Stimulated activated effector memory CD8-positive, alpha-beta T cell treated with anti-CD3 and anti-CD28 coated beads, Interleukin-12 subunit alpha, Interleukin-12 subunit beta, amount 100 ng/mL, for 72 hours (primary cell): ENCODE measurements at regions not wholly inside any gene's neighbourhood (a gene's known extent, or its start where the extent isn't known, plus 50 kb on each side); places are given as distances from the start of the nearest gene placed in this dataset.
A peak's percentile ranks its signal among the peaks of the same experiment; 100 is the strongest.
"Not testable (repeated sequence)": the region's sequence is repeated elsewhere in the genome, so short reads cannot be mapped to it uniquely, and the experiment has no call there.

Experiments used
- ATAC-seq: fragments of 150-1000 bp; cut with Tn5 transposase; 2 replicates; pipeline ENCODE4 v1.10.0; 2021
- DNase-seq, 2 donors: peaks; one replicate each; pipeline ENCODE4 v3.0.0; 2021 to 2022; ENCODE audit warnings: low spot score in 2 of 2
- H3K27ac Mint-ChIP-seq: one replicate; pipeline ENCODE4 v1.8.0; 2022; ENCODE audit warnings: mild to moderate bottlenecking, mixed read lengths
- H3K36me3 Mint-ChIP-seq: one replicate; pipeline ENCODE4 v1.8.0; 2022; ENCODE audit warnings: mild to moderate bottlenecking, mixed read lengths
- H3K4me1 Mint-ChIP-seq: one replicate; pipeline ENCODE4 v1.8.0; 2022; ENCODE audit warnings: mixed read lengths
- H3K4me3 Mint-ChIP-seq: one replicate; pipeline ENCODE4 v1.8.0; 2022; ENCODE audit warnings: mild to moderate bottlenecking, mixed read lengths
- H3K9me3 Mint-ChIP-seq: one replicate; pipeline ENCODE4 v1.8.0; 2022; ENCODE audit warnings: mixed read lengths

DNA sequence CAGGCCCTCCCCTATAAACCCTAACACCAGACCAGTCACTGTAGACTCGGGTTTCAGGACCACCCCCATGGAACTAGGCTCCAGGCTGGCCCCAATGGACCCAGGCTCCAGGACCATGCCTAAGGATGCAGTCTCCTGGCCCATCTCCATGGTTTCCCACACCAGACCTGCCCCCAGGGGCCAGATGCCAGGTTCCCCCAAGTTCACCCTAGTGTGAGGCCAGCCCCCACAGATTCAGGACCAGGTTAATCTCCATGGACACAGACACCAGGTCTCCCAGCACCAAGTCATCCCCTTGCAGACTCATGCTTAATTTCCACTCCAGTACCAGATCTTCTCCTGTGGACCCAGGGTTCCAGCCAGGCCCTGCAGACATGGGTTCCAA, 103.8 kb upstream of the LANCL2 start:
- Mint-ChIP-seq H3K4me3 (no peak overlapping the region), H3K36me3 (no peaks in the 10 kb centered on the region)

DNA sequence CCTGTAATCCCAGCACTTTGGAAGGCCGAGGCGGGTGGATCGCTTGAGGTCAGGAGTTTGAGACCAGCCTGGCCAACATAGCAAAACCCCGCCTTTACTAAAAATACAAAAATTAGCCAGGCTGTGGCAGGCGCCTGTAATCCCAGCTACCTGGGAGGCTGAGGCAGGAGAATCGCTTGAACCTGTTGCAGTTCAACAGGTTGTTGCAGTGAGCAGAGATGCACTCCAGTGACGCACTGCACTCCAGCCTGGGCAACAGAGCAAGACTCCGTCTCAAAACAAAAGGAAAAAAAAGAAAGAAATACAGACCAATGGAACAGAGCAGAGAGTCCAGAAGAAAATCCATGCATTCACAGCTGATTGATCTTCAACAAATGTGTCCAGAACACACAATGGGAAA, 99.8 kb upstream of the LANCL2 start:
- not testable (repeated sequence) for H3K36me3 Mint-ChIP-seq, H3K4me3 Mint-ChIP-seq, H3K27ac Mint-ChIP-seq, ATAC-seq, H3K9me3 Mint-ChIP-seq, DNase-seq, H3K4me1 Mint-ChIP-seq

More for the DNA sequence above, 103.8 kb upstream of the LANCL2 start:
- Mint-ChIP-seq H3K4me1 (no peaks in the 10 kb centered on the region), H3K27ac (no peak overlapping the region), H3K9me3 (no peaks in the 10 kb centered on the region)
- ATAC-seq = no peak
- no peak for DNase-seq

DNA sequence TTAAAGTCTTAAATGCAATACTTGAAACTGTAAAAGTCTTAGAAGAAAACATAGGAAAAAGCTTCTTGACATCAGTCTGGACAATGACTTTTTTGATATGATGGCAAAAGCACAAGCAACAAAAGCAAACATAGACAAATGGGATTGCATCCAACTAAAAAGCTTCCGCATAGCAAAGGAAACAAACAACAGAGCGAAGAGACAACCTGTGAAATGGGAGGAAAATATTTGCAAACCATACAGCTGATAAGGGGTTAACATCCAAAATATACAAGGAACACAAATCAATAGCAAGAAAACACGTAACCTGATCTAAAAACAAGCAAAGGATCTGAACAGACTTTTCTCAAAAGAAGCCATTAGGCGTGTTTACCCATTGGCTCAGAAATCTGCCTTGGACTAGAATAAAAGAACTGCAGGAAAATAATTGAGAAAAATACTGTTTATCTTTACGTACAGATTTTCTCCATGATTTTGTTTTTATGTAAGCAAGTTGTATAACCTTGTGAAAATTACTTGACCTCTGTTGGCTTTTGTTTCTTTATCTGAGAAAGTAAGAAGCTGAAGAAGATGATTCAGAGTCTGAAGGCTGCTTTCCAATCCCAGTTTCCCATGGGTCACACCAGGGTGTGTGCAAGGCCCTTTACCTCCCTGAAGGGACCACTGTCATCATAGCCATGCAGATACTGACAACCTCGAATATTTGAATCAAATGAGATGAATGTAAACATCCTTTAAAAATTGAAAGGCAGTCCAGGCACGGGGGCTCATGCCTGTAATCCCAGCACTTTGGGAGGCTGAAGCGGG, 99.1 kb upstream of the LANCL2 start:
- H3K4me1 Mint-ChIP-seq = no peaks in the 10 kb centered on the region
- H3K36me3 Mint-ChIP-seq = no peaks in the 10 kb centered on the region
- ATAC-seq = no peak
- no peak overlapping the region for H3K4me3 Mint-ChIP-seq
- no peak overlapping the region for H3K27ac Mint-ChIP-seq
- DNase-seq = no peak
- H3K9me3 Mint-ChIP-seq = no peaks in the 10 kb centered on the region

DNA sequence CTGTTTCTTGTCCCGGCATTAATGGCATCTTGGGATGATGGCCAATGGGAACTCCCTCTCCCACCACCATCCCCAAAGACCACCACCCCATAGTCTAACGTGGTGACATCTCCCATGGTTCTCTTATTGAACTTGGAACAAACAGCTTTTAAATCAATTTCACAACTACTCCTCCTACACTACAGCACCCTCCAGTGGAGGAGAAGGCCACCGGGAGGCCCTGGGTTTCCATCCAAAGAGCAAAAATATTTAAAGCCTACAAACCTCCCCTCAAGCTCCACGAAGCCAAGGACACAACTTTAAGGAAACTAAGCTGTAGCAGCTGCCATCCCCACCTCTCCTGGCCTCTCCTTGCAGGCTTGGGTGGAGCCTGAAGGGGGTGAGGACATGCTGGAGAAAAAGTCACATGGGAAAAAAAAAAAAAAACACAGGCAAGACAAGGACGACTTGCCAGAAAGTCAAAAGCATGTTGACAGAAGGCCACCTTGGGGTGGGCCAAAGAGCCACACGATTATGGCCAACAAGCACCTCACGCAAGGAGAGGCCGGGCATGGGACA, 94.0 kb upstream of the LANCL2 start:
- Mint-ChIP-seq H3K4me1 (no peaks in the 10 kb centered on the region), H3K27ac (no peak overlapping the region), H3K9me3 (no peaks in the 10 kb centered on the region), H3K36me3 (no peaks in the 10 kb centered on the region), H3K4me3 (no peak overlapping the region)
- DNase-seq (peak in 1 of 2 donors; percentile 38), ATAC-seq (no peak)

DNA sequence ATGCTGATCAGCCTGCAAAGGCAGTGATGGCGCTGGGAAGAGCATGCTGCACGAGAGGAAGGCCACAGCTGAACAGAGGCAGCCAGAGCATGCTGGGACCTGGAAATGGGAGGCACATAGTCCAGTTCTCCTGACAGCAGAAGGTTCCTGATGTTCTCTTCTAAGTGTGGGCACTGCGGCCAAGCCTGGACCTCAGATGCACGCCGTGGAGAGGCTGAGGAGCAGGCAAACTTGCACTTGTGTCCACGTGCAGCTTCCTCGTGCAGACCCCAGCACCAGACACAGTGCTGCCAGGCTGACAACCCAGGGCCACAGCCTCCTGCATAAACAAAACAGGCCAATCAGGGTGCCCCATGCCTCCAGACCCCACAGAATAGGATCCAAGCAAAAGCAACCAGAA, 93.5 kb upstream of the LANCL2 start:
- no peaks in the 10 kb centered on the region for H3K36me3 Mint-ChIP-seq
- ATAC-seq = no peak
- H3K4me1 Mint-ChIP-seq = no peaks in the 10 kb centered on the region
- H3K4me3 Mint-ChIP-seq = no peak overlapping the region
- H3K27ac Mint-ChIP-seq = no peak overlapping the region
- H3K9me3 Mint-ChIP-seq = no peaks in the 10 kb centered on the region
- DNase-seq = peak in 1 of 2 donors; percentile 44

DNA sequence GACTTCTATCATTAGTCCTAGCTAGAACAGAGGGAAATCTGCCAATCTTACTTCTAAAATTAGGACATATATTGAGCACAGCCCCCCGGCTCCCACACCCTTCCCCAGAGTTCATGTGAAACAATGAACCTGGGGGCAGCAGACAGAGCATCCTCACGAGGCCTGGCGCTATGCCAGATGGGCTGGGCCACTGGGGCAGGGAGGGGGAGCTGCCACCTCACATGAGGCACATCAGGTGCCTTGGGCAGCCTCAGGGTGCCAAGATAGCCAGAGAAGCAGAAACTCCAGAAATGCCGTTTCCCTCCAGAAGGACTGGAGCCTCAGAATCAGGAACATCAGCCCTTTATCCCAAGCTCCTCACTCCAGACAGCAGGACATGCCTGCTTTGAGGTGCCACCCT, 92.8 kb upstream of the LANCL2 start:
- Mint-ChIP-seq H3K27ac (no peak overlapping the region), H3K36me3 (no peaks in the 10 kb centered on the region), H3K4me3 (no peak overlapping the region), H3K9me3 (no peaks in the 10 kb centered on the region), H3K4me1 (no peaks in the 10 kb centered on the region)
- DNase-seq (no peak), ATAC-seq (no peak)

DNA sequence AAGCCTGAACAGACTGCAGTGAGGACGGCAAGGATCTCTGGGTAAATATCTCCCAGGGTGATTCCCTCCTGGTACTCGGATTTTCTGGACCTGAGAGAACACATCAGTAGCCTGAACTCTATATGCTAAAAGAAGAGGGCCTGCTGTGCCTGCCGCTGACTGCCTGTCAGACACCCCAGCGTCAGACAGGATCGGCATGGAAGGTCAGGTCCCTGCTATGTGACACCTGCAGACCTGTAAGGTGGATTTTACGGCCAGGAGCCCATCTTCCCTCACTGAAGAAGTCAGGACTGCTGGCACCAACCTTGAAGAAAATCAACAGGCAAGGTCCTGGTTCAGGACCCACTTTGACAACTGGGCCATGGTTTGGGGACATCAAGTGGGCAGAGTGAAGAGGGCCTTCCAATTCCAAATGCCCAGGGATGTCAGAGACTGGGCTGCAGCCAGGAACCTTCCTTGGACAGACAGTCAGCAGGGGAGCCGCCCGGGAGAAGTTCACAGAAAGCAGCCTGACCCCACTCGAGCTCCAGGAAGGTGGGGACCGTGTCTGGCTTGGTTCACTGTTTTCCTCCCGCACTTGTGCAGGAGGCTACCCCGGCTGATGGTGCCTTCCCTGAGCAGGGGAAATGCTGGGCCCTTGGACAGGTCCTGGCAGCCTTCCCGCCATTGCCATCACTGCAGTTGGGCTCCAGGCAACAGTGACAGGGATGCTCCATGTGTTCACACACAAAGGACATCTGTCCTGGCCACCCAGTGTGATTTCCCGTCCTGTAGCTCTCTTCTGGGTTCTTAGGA, 91.8 kb upstream of the LANCL2 start:
- no peaks in the 10 kb centered on the region for H3K36me3 Mint-ChIP-seq
- no peaks in the 10 kb centered on the region for H3K4me1 Mint-ChIP-seq
- no peak for ATAC-seq
- no peaks in the 10 kb centered on the region for H3K9me3 Mint-ChIP-seq
- no peak overlapping the region for H3K4me3 Mint-ChIP-seq
- DNase-seq = peak in 1 of 2 donors; percentile 43
- no peak overlapping the region for H3K27ac Mint-ChIP-seq

DNA sequence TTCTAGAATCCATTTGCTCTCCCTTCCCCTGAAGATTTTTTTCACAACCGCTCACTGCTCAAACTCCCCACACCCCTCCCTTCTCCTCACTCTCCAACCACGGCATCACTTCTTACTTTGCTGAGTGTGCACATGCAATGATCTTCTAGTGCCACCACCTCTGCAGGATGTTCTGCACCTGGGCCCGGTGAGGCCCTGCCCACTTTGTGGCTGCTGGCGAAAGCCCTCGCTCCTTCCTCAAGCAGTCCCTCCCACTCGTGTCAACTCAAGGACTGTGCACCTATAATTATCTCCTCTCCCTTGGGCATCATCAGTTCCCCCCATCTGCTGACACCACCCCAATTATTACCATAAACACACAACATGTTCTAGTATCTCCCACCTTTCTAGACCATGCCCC, 91.0 kb upstream of the LANCL2 start:
- H3K9me3 Mint-ChIP-seq = no peaks in the 10 kb centered on the region
- no peak overlapping the region for H3K4me3 Mint-ChIP-seq
- H3K36me3 Mint-ChIP-seq = no peaks in the 10 kb centered on the region
- H3K4me1 Mint-ChIP-seq = no peaks in the 10 kb centered on the region
- ATAC-seq = no peak
- peak in 1 of 2 donors; percentile 25 for DNase-seq
- H3K27ac Mint-ChIP-seq = no peak overlapping the region

DNA sequence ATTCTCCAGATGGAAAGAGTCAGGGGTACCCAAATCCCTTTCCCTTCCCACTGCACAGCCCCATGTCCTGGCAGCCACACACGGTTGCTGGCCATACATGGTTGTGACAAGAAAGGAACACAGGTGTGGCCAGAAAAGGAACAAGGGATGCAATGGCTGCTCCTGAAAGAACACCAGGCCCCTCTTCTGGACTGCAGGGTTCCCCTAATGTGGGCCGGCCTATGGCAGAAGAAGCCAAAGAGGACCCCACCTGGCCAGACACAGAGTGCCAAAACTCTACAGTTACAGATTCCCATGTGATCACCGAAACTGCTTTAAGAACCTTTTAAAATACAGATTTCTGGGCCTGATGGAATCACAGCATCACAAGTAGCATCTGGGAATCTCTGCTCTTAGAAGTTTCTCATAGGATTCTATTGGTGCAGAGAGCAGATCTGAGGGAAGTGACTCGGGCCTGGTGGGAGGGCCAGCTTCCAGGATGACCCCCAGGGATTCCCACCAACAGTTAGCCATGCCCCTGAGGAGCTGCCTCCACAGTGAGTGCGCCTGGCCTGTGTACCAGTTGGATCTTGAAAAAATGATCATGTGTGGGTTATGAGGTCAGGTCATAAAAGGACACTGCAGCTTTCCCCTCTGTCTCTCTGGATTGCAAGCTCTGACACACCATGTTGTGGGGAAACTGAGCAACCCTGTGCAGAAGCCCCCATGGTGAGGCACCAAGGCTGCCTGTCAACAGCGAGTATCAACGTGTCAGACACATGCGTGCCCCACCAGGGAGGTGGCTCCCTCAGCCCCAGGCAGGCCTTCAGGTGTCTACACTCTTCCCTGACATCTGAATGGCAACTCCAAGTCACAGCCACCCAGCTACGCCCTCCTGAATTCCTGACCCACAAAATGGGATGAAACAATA, 89.6 kb upstream of the LANCL2 start:
- Mint-ChIP-seq H3K27ac (no peak overlapping the region), H3K9me3 (no peaks in the 10 kb centered on the region), H3K4me1 (peaks cover 6% of the 10 kb centered on the region), H3K36me3 (no peaks in the 10 kb centered on the region), H3K4me3 (no peak overlapping the region)
- ATAC-seq = no peak
- peak in 1 of 2 donors; percentile 39 for DNase-seq

DNA sequence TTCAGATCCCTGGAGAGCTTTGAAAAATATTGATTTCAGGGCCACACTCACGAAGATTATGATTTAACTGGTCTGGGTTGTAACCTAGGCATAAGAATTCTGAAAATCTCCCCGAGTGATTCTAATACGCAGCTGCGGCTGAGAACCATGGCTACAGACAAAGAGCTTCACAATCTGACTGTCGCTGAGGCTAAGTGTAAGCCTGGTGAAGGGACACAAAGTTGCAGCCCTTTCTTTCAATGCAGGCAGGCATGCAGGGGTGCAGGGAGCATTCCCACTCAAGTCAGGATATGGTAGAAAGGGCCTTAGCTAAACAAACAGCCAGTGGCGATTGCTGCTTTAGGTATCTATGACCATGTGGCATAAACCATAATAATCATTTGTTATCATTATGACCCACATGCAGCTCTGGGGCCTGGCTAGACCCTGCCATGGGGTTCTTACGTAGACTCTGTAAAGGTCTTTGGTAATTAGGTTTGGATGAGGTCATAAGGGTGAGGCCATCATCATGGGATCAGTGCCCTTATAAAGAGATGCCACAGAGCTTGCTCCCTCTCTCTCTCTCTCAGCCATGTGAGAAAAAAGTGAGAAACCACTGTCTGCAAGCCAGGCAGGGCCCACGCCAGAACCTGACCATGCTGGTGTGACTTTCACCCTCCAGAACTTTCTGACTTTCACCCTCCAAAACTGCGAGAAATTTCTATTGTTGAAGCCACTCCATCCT, 88.4 kb upstream of the LANCL2 start:
- peak in 1 of 2 donors; percentile 17 for DNase-seq
- Mint-ChIP-seq H3K27ac (no peak overlapping the region), H3K9me3 (no peaks in the 10 kb centered on the region), H3K4me3 (no peak overlapping the region), H3K4me1 (peaks cover 6% of the 10 kb centered on the region), H3K36me3 (no peaks in the 10 kb centered on the region)
- no peak for ATAC-seq

DNA sequence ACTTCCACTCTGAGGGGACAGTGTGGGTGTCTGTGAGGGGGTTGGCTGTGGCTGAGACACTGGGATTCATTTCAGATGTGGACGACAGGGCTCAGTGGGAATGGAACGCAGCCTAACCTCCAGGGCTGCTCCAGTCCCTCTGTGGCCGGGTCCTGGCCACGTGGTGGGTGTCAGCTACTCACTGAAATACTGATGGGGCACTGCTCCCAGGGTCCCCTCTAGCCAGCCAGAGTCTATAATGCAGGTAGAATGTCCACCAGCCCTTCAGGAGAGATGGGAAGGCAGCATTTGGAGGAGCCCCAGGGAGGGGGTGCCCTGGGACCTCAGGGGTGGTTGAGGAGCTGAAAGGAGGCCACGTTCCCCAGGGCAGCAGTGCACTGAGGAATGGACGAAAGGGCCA, 87.2 kb upstream of the LANCL2 start:
- H3K4me3 Mint-ChIP-seq = no peak overlapping the region
- no peaks in the 10 kb centered on the region for H3K36me3 Mint-ChIP-seq
- no peaks in the 10 kb centered on the region for H3K9me3 Mint-ChIP-seq
- no peak overlapping the region for H3K27ac Mint-ChIP-seq
- no peak for DNase-seq
- peaks cover 6% of the 10 kb centered on the region for H3K4me1 Mint-ChIP-seq
- no peak for ATAC-seq

DNA sequence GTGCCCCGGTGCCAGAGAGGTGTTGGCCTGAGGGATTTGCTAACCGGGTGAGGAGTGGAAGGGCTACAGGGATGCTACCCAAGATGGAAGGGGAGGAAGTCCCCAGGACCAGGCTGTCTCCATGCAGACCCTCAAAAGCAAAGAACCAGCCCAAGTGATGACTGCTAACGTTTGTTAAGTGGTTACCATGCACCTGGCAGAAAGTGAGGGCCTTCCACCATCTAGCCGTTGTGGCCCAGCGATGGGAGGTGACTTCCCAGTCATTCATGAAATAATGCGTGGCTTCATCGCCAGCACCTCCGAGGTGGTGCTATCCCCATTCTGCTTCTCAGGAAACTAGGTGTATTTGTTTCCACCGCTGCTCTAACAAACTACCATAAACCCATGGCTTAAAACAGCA, 86.8 kb upstream of the LANCL2 start:
- no peak overlapping the region for H3K4me3 Mint-ChIP-seq
- ATAC-seq = no peak
- H3K27ac Mint-ChIP-seq = no peak overlapping the region
- H3K9me3 Mint-ChIP-seq = no peaks in the 10 kb centered on the region
- no peak for DNase-seq
- no peaks in the 10 kb centered on the region for H3K36me3 Mint-ChIP-seq
- H3K4me1 Mint-ChIP-seq = peaks cover 6% of the 10 kb centered on the region

DNA sequence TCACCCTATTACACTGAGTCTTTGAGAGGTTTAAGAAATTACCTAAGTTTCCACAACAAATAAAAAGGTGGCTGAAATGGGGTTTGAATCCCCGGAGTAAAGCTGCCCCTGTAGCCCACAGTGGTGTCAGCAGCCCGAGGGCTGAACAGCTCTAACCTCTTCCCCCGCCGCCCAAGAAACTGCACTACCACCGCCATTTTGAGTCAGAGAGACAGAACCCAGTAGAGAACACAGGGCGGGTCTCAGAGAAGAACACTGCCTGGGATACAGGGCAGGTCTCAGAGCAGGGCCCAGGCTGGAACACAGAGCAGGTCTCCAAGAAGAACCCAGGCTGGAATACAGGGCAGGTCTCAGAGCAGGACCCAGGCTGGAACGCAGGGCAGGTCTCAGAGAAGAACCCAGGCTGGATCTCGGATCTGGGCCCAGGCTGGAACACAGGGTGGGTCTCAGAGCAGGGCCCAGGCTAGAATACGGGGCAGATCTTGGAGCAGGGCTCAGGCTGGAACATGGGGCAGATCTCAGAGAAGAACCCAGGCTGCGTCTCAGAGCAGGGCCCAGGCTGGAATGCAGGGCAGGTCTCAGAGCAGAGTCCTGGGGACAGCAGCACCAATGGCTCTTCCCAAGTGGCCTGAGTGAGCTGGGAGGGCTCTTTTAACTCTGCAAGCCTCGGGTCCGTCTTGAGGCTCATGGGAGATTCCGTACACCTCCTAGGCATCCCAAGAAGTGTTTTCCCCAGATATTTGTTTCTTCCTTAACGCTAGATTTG, 85.9 kb upstream of the LANCL2 start:
- ATAC-seq (no peak), DNase-seq (no peak)
- Mint-ChIP-seq H3K36me3 (no peaks in the 10 kb centered on the region), H3K4me3 (no peak overlapping the region), H3K9me3 (no peaks in the 10 kb centered on the region), H3K4me1 (peaks cover 6% of the 10 kb centered on the region), H3K27ac (no peak overlapping the region)

DNA sequence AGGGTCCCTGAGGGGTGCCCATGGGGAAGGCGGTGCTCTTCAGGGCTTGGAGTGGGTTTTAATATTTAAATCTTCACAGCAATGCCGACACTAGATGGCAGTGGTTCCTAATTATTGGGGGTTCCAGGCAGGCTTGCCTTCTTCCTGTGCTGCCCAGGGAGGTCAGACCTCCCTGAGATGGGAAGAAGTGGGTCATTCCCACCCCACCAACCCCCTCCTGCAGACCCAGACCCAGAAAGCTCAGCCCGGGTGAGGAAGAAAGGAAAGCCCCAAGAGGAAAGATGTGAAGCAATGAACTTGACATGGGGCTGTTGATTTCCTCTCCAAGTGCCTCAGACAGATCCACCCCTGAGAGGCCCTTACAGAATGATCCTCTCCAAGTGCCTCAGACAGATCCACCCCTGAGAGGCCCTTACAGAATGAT, 85.1 kb upstream of the LANCL2 start:
- Mint-ChIP-seq H3K27ac (no peak overlapping the region), H3K36me3 (no peaks in the 10 kb centered on the region), H3K9me3 (no peaks in the 10 kb centered on the region), H3K4me3 (no peak overlapping the region), H3K4me1 (peaks cover 6% of the 10 kb centered on the region)
- DNase-seq (peak; percentile 54 to 74), ATAC-seq (peak; percentile 77)
